Activated effector memory CD4-positive, alpha-beta T cell treated with anti-CD3 and anti-CD28 coated beads, Interleukin-2, amount 50 U/mL, for 16 hours (primary cell): ENCODE measurements at regions not wholly inside any gene's neighbourhood (a gene's known extent, or its start where the extent isn't known, plus 50 kb on each side); places are given as distances from the start of the nearest gene placed in this dataset.

ENCODE experiments used
- DNase-seq: peaks from one replicate; pipeline ENCODE4 v3.0.0-alpha.2; 2020

DNA sequence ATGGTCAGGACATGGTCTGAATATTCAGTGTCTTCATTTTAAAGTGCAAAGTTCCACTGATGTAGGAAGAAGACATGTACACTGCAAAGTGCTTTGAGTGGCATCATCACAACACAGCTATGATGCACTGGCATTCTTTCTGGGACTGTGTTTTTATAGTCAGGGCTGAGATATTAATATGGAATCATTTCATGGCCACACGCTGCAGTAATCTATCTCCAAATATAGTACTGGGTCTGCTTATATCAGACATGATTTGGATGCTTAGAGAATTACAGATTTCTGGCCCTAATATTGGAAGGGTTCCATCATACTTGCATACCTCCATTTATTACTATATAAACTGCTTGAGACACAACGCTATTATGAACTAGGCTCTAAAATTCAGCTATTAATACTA is 1170.9 kb downstream of the NLGN4X start:
- DNase-seq: no peak

DNA sequence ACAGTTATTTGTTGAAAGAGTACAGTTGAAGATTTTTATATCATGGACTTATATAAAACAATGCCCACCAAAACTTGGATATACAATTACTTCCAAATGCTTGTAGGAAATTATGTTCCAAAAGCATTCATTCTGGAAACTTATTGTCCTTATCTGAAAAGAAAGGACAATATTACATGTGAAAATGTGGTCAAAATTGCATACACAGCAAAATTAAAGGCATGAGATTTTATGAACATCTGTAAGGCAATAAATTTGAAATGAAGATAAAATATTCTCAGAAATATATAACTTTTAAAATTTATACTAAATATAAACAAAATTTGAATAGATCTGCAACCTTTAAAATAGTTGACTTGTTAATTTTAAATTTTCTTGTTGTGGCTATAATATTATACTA is 1173.8 kb downstream of the NLGN4X start:
- no peak for DNase-seq

DNA sequence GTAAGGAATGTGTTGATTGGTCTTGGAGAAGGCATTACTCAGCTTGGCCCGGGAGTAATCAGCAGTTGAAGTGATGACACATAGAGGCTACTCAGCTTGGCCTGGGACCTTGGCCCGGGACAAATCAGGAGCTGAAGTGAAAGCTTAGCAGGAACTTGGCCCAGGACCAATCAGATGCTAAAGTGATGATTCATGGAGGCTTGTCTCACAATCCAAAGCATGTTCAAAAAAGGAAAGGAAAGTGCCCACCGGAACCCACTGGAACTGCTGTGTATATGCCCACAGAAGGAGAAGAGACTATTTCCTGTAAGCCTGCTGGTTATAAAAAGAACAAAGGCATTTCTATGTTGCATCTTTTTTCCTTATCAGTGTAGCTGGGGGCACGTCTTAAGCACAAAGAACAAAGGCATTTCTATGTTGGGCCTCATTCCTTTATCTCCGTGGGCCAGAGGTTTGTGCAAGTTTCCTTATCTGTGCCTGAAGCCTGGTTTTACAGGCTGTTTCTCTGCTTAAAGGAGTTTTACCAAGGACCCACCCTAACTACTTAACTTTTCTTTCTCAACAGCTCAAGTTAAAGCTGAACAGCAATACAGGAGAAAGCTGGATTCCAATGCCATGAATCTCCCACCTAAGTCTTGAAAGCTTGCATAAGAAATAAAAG is 1176.7 kb downstream of the NLGN4X start:
- no peak for DNase-seq

DNA sequence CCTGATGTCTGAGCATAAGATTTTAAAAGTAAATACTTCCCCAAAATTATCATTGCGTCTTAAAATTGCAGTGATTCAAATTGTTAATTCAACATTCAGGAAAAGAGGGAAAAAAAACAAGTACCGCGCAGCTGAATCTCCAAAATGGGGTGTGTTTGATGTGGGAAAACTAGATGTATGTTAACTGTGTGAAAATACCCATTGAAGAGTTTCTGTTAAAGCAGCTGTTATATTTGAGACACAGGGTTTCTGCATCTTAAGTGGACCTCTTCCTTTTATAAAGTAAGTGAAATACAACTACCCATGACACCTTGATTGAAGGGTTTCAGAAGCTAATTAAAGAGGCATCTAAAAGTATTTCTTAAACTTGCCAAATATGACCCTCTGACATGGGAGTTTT is 1186.1 kb downstream of the NLGN4X start:
- DNase-seq: no peak

DNA sequence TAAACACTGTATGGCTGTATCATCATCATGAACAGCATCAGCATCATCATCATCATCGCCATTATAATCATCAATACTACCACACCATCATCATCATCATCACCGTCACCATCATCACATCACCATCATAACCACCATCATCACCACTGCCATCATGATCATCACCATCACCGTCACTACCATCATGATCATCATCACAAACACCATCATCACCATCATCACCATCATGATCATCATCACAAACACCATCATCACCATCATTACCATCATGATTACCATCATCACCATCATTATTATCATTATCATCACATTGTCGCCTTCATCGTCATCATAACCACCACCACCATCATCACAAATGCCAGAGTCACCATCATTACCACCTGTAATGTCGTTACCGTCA is 1196.9 kb downstream of the NLGN4X start:
- no peak for DNase-seq

DNA sequence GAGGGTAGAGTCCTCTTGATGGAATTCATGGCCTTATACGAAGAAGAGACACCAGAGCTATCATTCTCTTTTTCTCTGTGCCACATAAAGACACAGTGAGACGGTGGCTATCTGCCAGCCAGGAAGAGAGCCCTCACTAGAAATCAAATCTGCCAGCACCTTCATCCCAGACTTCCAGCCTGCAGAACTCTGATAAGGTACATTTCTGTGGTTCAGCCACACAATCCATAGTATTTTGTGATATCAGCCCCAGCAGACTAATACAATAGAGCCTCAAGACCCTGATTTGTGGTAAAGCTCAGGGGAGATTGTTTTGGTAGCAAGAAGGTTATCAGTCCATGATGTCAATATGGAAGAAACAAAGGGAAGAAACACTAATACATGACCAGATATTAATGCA is 1213.2 kb downstream of the NLGN4X start:
- no peak for DNase-seq

DNA sequence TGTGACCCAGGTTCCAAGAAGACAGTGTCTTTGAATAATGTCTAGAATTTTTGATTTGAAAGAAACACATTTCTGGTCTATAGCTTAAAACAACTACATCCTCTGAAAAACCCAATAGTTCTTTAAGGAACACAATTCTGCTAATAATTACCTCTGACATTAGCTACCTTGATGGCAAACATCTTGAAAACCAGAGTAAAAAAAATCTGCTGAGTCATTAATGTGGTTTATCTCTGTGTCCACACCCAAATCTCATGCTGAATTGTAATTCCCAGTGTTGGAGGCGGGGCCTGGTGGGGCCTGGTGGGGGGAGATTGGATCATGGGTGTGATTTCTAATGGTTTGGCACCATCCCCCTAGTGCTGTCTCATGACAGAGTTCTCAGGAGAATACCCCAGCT is 1233.8 kb downstream of the NLGN4X start:
- no peak for DNase-seq

DNA sequence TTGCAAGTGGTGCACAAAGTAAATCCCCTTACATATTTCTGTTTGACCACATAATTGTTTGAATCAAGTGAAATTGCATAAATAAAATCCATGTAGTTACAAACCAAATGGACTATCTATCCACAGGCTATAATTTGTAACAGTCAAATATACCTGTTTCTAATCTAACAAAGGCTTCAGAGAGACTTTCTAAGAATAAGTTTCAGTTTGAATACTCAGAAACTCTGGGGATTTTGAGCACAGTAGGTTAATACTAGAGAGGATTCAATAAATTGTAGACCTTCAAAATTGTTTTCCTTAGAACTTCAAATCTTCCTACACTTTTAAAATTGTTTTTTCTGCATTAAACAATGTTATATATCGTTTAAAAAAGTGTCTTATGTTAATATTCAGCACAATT is 1250.1 kb downstream of the NLGN4X start:
- DNase-seq: no peak

DNA sequence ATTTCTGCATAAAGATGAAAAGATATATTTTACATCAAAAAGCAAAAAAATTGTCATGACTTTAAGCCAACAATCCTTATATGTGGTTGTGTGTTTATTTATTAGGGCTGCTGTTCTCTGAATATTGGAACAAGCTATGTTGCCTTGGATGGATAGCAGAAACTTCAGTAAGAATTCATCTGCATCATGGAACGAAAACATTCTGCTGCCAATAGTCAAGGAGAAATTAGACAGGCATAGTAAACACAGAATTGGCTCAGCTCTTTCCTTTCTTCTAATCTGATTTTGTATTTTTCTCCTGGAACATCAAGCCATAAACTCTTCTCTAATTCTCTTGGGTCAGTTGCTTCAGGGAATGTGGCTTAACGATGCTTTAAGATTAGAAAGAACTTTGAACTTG is 1257.0 kb downstream of the NLGN4X start:
- DNase-seq: no peak

DNA sequence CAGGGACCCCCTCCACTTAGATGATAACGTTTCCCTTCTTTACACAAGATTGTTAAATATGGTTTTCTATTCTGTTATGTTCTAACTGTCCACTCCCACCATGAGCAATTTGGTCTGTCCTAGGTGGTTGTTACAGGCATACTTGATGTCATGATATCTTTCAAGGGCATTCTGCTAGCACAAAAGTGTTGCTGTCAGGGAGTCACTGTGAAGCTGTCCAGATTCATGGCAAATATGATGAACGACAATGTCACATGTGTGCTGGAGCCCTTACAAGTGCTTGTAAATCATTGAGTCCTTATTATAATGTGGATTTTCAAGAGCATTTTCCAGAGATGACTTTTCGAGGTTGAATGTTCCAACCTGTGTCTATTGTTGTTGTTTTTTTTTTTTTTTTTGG is 1250.7 kb upstream of the PRKX start:
- no peak for DNase-seq

DNA sequence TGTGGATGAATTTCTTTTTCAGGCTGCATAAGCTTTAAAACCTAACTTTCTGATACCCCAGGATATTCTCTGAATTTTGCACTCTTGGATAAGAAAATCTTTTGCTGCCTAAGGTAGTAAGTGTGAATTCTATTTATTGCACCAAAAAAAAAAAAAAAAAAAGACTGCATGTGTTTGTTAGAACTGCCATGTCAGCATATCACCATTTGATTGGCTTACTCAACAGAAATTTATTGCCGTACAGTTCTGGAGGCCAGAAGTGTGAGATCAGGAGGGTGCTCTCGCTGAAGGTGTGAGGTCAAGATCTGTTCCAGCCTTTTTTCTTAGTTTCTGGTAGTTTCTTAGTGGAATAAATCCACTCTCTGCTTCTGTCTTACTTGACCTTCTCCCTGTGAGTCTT is 1250.0 kb upstream of the PRKX start:
- no peak for DNase-seq

DNA sequence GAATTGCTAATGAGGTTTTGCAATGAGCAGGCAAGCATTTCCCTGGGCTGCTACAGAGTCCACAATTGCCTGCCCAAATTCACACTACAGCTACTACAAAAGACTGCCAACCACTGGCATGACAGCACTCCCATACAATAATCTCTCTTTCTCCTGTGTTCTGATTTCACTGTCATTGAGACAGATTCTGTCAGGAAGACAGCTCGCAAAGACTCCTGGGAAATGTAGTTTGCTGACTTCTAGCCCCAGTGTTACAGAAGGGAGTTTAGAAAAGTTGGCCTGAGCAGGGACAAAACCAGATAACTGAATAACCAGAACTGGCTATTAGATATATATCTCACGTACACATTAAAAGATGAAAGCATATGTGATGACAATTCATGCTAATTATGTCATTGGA is 1231.3 kb upstream of the PRKX start:
- no peak for DNase-seq

DNA sequence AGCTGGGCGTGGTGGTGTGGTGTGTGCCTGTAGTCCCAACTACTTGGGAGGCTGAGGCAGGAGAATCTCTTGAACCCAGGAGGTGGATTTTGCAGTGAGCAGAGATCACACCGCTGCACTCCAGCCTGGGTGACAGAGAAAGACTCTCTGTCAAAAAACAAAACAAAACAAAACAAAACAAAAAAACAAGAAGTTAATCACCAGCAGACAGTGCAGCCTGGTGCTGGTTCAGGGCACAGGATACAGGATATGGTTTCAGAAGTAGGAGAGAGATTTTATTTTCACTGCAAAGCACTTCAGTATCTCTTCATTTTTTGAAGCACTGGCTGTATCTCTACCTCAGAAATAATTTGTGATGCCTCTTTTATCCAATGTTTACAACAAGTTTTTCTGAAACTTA is 1222.9 kb upstream of the PRKX start:
- DNase-seq: no peak

DNA sequence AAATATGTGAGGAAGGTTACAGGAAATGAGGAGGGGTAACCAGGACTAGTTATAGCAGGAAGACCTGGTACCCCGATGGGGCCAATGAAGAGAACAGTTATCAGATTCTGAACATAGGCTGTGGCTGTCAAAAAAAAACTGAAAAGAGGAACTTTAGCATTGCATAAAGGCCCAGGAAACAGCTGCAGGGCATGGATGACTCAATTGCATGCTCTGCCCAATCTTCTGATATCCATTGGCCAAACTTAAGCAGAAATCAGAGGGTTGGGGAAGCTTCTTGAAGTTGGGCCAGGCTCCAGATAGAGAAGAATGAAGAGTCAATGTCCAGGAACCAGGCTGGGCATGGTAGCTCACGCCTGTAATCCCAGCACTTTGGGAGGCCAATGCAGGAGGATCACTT is 1222.4 kb upstream of the PRKX start:
- no peak for DNase-seq

DNA sequence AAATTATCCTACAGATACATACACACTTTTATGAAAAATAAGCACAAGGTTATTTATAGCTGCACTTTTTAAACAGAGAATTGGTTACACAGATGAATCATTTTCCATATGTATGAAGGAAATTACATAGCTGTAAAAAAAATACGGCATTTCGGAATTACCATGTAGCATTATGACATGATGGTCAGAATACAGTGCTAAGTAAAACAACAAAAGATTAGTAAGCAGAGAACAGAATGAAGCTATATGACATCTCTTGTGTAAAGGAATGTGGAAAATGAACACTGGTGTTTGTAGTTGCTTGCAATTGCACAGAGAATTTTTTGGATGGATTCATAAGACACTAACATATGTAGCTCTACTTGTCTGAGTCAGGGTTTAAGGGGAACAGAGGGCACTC is 1222.0 kb upstream of the PRKX start:
- DNase-seq: no peak

DNA sequence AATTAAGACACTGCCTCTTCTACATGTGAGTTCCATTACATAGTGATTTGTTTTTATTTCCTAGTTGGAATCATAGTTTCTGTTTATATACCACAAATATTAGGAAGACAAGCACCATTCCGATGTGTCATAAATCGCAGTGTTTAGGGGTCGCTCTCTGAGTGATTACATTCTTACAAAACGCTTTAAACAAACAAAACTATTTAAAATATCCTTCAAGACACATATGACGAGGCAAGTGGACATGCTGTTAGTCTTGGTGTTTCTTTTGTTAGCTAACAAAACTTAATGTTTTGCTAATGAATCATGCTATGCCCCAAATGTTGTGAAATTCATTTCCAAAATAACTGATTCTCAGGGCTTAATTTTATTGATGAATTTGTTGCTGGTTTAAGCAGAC is 1219.3 kb upstream of the PRKX start:
- DNase-seq: no peak

DNA sequence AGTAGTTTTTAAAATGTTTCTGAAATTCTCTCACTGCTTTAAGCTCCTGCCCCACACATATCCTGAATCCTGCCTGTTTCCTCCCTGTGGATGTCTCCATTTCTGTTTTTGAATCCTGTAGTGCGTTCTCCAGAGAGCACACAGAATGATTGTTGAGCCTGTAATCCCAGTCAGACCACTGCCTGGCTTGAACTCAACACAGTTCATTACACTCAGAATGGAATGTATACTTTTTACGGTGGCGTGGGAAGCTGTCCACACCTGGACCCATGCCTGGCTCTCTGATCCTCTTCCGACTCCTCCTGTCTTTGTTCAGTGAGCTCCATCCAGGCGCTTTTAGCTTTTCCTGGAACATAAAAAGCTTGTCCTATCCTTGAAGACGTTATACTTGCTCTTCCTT is 1217.0 kb upstream of the PRKX start:
- DNase-seq: no peak

DNA sequence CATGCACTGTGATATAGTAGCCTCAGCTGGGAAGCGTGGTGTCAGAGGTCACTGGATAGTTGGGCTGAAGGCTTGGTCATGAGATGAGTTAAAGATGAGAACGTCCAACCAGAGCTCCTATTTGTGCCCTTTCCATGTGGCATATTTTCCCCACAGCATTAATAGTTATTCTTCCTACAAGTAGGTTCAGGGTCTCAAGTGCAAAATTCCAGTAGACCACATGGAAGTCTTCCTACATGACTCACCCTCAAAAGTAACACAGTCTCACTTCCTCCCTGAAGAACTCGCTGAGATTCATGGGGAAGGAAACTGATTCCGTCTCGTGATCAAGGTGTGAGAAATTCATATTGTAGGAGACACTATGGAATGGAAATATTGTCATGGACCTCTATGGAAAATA is 1212.5 kb upstream of the PRKX start:
- DNase-seq: no peak

DNA sequence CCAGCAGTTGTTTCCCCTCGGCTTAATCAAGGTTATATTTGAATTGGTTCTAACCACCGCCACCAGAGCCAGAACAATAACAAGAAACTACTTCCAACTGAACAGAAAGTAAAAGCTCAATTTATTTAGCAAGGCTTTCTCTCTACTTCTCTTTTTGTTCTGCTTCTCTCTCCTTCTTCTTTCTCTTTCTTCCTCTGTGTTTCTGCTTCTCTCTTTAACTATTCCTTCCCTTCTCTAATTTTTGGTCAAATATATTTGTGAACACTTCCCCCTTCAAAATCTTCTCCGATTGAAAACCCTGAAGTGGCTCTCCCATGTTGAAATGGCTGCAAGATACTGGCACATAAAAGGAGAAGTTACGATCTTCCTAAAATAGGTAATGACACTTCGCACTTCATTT is 1195.9 kb upstream of the PRKX start:
- DNase-seq: no peak

DNA sequence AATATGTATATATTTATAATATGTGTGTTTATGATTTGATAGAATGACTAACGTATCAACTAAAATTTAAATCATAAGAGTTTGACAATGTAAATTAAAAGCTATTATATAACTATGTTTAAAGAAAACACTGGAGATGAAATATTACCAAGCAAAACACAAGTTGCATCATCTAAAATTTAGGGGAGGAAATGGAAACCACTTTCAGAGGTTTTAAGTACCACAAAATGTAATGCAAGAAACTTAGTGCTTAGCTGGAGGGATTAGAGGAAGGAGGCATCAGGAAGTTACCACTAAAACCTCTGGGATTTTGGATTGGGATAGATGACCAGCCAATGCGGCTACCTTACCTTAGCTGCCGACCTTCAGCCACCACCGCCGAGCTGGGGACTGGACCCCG is 1192.1 kb upstream of the PRKX start:
- DNase-seq: no peak

DNA sequence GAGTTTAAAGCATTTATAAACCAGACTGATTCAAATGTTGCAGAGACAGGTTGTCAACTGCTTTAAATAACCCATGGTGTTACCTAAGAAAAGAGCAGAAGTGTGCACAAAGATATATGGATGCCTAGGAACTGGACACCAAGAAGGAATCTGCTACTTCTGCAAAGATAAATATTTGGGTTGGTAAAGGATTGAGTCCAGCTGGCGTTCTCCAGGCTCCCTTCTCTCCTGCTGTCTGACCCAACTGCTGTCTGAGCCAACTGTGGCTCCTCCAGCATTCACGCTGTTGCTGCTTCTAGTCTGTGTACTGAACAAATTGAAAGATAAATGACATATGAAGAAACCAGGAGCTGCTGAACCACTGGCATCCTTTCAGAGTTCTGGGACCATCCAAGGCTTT is 1167.8 kb upstream of the PRKX start:
- DNase-seq: no peak

DNA sequence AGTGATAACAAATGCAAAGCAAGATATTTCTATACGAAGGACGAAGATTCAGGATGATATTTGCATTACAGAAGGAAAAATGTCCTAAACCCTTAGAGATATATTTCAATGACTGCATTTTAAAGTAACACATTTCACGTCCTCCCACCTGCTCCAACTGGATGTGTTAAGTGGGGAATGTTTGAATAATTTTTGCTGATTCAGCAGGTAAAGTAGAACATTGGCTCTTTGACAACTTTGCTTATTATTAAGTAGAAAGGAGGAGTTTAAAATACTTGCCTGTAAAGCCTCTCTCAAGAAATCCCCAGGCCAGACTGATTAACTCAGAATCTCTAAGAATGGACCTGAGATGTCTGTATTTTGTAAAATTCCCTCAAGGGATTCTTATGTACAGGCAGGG is 1165.2 kb upstream of the PRKX start:
- DNase-seq: no peak

DNA sequence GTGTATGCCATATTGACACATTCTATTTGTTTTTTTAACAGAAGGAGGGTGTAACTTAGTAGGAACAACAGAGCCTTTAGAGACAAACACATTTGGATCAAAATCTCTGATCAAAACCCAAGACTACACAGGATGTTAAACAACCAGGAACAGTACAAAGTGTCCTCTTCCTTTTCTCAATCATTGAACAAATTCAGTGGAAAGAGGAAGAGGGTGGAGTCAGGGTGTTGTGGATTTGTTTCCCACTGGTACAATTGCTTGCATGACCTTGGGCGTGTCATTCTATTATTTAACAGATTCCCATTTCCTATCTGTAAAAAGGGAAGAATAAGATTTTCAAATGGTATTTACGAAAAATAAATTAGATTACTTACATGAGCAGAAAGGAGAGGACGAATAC is 1162.8 kb upstream of the PRKX start:
- no peak for DNase-seq

DNA sequence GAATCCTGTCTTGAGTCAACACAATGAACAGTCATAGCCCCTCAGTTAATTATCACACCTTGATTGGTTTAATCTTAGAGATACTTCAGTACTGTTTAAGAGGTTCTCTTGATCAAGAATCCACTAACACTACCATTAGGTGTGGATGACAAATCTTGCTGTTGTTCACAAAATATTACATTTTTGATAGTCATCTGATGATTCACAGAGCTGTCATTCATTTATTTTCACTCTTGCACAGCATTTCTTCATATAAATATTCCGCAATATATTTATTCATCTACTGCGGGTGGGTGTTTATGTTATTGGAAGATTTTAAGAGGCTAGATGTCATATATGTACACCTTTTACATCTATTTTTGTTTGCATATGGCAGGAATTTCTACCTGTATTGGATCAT is 1138.1 kb upstream of the PRKX start:
- DNase-seq: no peak

DNA sequence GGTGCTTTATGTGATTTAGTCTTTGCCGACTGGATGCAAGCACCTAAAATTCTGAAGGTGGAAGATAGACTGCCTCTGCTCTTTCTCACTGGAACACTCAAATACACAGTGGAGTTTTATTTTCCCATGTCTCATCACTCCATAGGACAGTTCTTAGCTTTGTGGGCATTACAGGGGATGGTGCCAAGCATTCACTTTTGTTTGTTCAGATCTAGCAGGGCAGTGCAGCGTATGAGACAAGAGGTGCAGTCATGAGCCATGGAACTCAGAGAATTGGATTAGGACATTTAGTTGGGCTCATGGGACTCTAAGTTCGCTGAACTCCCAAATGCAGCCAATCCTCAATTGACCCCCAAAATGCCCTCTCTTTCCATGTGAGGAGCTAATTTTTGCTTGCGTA is 1136.9 kb upstream of the PRKX start:
- no peak for DNase-seq

DNA sequence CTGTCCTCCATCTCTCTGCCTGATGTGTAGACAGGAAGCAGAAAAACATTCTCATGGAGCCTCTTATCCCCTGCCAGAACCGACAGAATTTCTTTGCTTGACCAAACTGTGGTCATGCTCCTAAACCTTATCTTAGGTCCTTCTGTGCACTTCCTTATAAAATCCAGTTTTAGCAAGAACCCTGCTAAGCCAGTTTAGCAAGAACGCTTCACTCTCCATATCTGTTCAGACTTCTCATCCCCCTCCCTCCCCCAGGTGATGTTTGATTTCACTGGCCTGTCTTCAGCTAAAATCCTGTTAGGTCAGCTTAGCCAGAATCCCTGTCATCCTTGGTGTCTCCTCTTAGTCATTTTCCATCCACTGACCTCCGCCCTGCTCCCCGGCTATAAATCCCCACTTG is 1130.9 kb upstream of the PRKX start:
- no peak for DNase-seq
